ENCODE measurements at regions not wholly inside any gene's neighbourhood (a gene's known extent, or its start where the extent isn't known, plus 50 kb on each side); places are given as distances from the start of the nearest gene placed in this dataset.

DNA sequence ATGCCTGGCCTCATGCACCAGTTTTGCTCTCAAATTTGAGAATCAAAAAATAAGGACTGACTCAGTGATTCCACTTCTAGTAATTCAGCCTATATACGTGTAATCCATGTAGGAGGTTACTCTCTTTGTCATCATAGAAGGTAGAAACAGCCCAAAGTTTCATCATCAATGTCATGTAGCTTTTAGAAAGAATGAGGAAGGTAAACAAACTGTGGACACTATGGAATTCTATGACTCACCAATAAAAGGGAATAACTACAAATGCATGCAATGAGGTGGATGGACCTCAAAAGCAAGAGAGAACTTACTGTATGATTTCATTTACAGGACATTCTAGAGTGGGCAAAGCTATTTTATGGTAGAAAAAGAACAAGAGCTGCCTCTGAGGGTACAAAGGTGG is 93.2 kb upstream of the LRIG1 start:
- Histone ChIP-seq H3K9me3 (ENCODE audit: control insufficient read depth, low read length) (no peaks in the 10 kb centered on the region), H3K4me1 (ENCODE audit: control insufficient read depth, insufficient read depth, low read length) (peaks cover 3% of the 10 kb centered on the region), H3K4me3 (ENCODE audit: low read length) (no peak overlapping the region), H3K27me3 (replicated peaks; ENCODE audit: control insufficient read depth, insufficient read depth, low read length) (no peaks in the 10 kb centered on the region), H3K9ac (ENCODE audit: low read length) (no peak overlapping the region), H3K36me3 (ENCODE audit: control insufficient read depth, insufficient read depth, low read length, severe bottlenecking) (no peaks in the 10 kb centered on the region)
- DNase-seq (ENCODE audit: low read depth) = peak; percentile 89

DNA sequence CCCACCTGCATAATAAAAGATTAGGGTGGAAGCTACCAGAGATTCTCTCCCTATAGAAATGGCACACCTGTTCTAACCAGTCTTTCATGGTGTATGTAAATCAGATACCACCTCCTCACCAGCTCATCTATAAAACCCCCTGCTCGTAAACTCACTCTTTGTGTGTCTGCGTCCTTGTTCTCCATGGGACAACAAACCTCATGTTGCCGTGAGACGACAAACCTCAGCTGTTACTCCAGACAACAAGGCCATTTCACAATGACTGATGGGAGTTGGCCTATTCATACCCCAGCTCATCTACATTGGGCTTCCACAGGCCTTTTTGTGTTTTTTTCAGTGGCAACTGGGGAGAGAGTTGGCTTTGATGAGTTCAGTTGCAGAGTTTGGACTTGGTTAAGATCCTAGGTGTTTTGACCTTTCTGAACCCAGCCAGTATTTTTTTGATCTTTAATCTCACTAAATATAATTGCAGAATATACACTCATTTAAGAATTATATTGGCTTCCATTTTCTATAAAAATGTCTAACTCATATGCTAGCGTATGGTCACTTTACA is 96.6 kb upstream of the LRIG1 start:
- peaks cover 3% of the 10 kb centered on the region for H3K4me1 ChIP-seq (ENCODE audit: control insufficient read depth, insufficient read depth, low read length)
- no peak overlapping the region for H3K4me3 ChIP-seq (ENCODE audit: low read length)
- no peaks in the 10 kb centered on the region for H3K9me3 ChIP-seq (ENCODE audit: control insufficient read depth, low read length)
- no peaks in the 10 kb centered on the region for H3K27me3 ChIP-seq (replicated peaks; ENCODE audit: control insufficient read depth, insufficient read depth, low read length)
- H3K9ac ChIP-seq (ENCODE audit: low read length) = no peak overlapping the region
- DNase-seq (ENCODE audit: low read depth) = no peak
- no peaks in the 10 kb centered on the region for H3K36me3 ChIP-seq (ENCODE audit: control insufficient read depth, insufficient read depth, low read length, severe bottlenecking)

DNA sequence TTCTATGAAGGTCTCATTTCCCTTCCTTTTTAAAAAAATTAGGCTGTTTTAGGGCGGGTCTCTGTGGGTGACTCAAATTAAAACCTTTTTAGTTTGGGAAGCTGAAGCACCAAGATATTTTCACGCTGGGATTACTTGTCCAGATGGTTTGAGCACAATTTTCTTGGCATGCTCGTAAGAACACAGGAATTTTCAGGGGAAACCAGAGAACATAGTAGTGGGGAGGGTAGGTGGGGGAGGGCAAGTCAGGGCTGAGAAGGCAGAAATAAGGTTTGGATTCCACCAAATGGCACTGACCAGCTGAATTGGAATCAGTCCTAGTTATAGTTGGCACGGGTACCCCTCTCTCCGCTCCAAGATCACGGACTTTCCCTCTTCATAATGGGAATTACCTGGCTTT is 97.3 kb upstream of the LRIG1 start:
- no peak overlapping the region for H3K4me3 ChIP-seq (ENCODE audit: low read length)
- DNase-seq (ENCODE audit: low read depth) = peak; percentile 77

DNA sequence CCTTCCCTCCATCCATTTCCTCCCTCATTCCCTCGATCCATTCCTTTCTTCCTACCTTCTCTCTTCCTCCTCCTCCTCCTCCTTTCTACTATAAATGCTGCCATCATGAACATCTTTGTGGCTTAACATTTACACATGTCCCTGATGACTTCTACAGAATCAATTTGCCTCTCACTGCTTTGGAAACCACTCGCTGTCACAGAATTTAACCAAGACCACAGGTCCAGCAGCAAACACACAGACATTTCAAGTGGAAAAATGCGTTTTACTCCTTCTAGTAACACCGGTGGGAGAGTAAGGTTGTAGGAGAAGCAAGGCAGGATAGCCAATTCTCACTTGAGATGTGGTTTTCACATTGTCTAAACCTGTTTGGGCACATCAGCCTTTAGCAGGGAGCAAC is 101.4 kb upstream of the LRIG1 start:
- Histone ChIP-seq H3K9me3 (ENCODE audit: control insufficient read depth, low read length) (no peaks in the 10 kb centered on the region), H3K4me3 (ENCODE audit: low read length) (no peak overlapping the region), H3K27me3 (replicated peaks; ENCODE audit: control insufficient read depth, insufficient read depth, low read length) (no peaks in the 10 kb centered on the region), H3K36me3 (ENCODE audit: control insufficient read depth, insufficient read depth, low read length, severe bottlenecking) (no peaks in the 10 kb centered on the region), H3K4me1 (ENCODE audit: control insufficient read depth, insufficient read depth, low read length) (peaks cover 10% of the 10 kb centered on the region), H3K9ac (ENCODE audit: low read length) (no peak overlapping the region)
- DNase-seq (ENCODE audit: low read depth) = no peak

More for the DNA sequence above, 97.3 kb upstream of the LRIG1 start:
- no peaks in the 10 kb centered on the region for H3K9me3 ChIP-seq (ENCODE audit: control insufficient read depth, low read length)
- no peak overlapping the region for H3K9ac ChIP-seq (ENCODE audit: low read length)
- H3K27me3 ChIP-seq (replicated peaks; ENCODE audit: control insufficient read depth, insufficient read depth, low read length) = no peaks in the 10 kb centered on the region
- H3K36me3 ChIP-seq (ENCODE audit: control insufficient read depth, insufficient read depth, low read length, severe bottlenecking) = no peaks in the 10 kb centered on the region
- peaks cover 3% of the 10 kb centered on the region for H3K4me1 ChIP-seq (ENCODE audit: control insufficient read depth, insufficient read depth, low read length)

DNA sequence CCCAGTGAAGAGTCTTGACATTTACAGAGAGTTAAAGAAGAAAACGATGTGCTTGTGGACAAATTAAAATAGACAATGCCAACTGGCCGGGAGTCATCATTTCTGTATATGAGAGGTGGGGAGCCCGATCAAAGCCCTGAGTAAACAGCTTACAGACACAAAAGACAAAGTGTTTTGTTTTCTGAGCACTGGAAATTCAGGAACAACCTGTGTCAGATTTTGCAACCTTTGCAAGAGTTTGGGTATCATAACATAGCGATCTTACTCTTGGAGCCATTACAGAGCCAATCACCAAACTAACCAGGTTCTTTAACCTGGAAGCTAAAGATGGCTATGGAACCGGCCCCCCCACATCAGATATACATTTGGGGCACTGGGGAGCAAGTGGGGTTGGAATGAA is 101.9 kb upstream of the LRIG1 start:
- no peaks in the 10 kb centered on the region for H3K27me3 ChIP-seq (replicated peaks; ENCODE audit: control insufficient read depth, insufficient read depth, low read length)
- no peak overlapping the region for H3K9ac ChIP-seq (ENCODE audit: low read length)
- peaks cover 10% of the 10 kb centered on the region for H3K4me1 ChIP-seq (ENCODE audit: control insufficient read depth, insufficient read depth, low read length)
- H3K4me3 ChIP-seq (ENCODE audit: low read length) = no peak overlapping the region
- no peak for DNase-seq (ENCODE audit: low read depth)
- H3K9me3 ChIP-seq (ENCODE audit: control insufficient read depth, low read length) = no peaks in the 10 kb centered on the region
- H3K36me3 ChIP-seq (ENCODE audit: control insufficient read depth, insufficient read depth, low read length, severe bottlenecking) = no peaks in the 10 kb centered on the region

DNA sequence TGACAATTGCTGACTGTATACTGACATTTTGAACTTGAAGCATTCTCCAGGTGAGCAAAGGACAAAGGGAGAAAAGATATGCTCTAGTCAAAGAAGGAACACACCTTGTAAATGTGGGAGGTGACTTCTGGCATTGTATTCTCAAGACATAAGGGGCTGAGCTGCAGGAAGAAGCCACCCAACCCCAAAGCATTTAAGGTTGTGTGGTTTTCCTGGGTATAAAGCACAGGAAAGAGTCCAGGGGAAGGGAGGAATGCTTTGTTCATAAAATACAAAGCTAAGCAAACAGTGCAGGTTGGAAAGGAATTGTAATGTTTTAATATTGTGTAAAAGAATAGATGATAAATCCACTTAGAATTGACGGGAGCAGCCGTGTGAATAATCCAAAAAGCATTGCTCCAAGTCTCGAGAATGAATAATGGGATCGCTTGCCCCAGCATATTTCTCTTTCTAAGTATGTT is 102.4 kb upstream of the LRIG1 start:
- Histone ChIP-seq H3K9me3 (ENCODE audit: control insufficient read depth, low read length) (no peaks in the 10 kb centered on the region), H3K4me3 (ENCODE audit: low read length) (no peak overlapping the region), H3K36me3 (ENCODE audit: control insufficient read depth, insufficient read depth, low read length, severe bottlenecking) (no peaks in the 10 kb centered on the region), H3K9ac (ENCODE audit: low read length) (no peak overlapping the region), H3K27me3 (replicated peaks; ENCODE audit: control insufficient read depth, insufficient read depth, low read length) (no peaks in the 10 kb centered on the region), H3K4me1 (ENCODE audit: control insufficient read depth, insufficient read depth, low read length) (peaks cover 10% of the 10 kb centered on the region)
- no peak for DNase-seq (ENCODE audit: low read depth)

DNA sequence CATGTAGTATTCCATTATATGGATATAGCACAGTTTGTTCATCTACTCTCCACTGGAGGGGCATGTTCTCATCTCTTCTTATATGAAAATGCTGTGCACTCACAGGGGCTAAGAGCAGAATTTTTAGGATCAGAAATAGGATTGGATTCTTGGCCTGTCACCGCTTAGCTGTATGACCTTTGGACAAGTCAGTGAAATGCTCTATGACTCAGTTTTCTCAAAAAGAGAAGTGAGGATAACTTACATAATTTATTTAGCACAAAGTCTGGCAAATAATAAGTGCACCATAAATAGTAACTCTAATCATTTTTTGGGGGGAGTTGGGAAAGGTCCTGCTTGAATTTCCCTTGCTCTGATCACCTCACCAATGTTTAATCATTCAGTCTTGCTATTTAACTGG is 103.7 kb upstream of the LRIG1 start:
- H3K9ac ChIP-seq (ENCODE audit: low read length) = no peak overlapping the region
- no peaks in the 10 kb centered on the region for H3K36me3 ChIP-seq (ENCODE audit: control insufficient read depth, insufficient read depth, low read length, severe bottlenecking)

DNA sequence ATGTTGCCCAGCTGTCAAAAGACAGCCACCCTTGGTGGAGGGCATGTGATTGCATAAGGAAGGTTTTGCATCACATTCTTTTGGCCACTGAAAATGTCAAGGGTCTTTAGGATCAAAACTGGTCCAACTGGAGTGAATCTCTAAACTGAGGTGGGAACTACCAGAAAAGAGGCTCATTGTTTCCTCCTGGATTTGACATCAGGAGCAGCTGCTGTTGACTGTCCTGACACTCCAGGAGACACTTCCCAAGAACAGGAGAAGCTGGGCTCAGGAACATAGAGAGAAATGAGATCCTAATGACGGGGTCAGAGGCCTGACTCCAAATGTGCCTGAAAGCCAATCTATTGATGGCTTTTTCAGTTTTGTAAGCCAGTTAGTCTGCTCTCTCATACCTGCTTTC is 105.3 kb upstream of the LRIG1 start:
- H3K36me3 ChIP-seq (ENCODE audit: control insufficient read depth, insufficient read depth, low read length, severe bottlenecking) = no peaks in the 10 kb centered on the region
- no peaks in the 10 kb centered on the region for H3K9me3 ChIP-seq (ENCODE audit: control insufficient read depth, low read length)
- no peak overlapping the region for H3K9ac ChIP-seq (ENCODE audit: low read length)
- peaks cover 10% of the 10 kb centered on the region for H3K4me1 ChIP-seq (ENCODE audit: control insufficient read depth, insufficient read depth, low read length)
- H3K27me3 ChIP-seq (replicated peaks; ENCODE audit: control insufficient read depth, insufficient read depth, low read length) = no peaks in the 10 kb centered on the region
- DNase-seq (ENCODE audit: low read depth) = no peak
- H3K4me3 ChIP-seq (ENCODE audit: low read length) = no peak overlapping the region

More for the DNA sequence above, 103.7 kb upstream of the LRIG1 start:
- H3K27me3 ChIP-seq (replicated peaks; ENCODE audit: control insufficient read depth, insufficient read depth, low read length) = no peaks in the 10 kb centered on the region
- DNase-seq (ENCODE audit: low read depth) = no peak
- H3K9me3 ChIP-seq (ENCODE audit: control insufficient read depth, low read length) = no peaks in the 10 kb centered on the region
- no peak overlapping the region for H3K4me3 ChIP-seq (ENCODE audit: low read length)
- peaks cover 10% of the 10 kb centered on the region for H3K4me1 ChIP-seq (ENCODE audit: control insufficient read depth, insufficient read depth, low read length)

DNA sequence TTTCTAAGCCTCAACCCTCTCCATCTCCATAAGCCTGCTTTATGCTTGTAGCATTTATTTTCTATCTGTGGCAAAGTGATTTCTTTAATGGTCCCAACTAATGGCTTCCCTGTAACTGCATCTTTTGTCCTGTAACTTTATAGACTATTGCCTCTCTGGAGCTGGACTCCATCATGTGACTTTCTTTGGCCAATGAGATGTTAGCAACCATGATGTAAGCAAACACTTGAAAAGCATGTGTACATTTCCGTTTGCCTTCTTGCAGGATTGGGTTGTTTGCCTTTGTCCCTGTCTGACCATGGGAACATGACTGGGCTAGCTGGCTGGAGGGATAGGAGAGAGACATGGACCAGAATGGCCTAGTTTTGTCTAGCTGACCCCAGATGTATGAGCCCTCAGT is 106.0 kb upstream of the LRIG1 start:
- Histone ChIP-seq H3K9me3 (ENCODE audit: control insufficient read depth, low read length) (no peaks in the 10 kb centered on the region), H3K36me3 (ENCODE audit: control insufficient read depth, insufficient read depth, low read length, severe bottlenecking) (no peaks in the 10 kb centered on the region), H3K4me3 (ENCODE audit: low read length) (no peak overlapping the region), H3K27me3 (replicated peaks; ENCODE audit: control insufficient read depth, insufficient read depth, low read length) (no peaks in the 10 kb centered on the region), H3K9ac (ENCODE audit: low read length) (no peak overlapping the region), H3K4me1 (ENCODE audit: control insufficient read depth, insufficient read depth, low read length) (peaks cover 10% of the 10 kb centered on the region)
- DNase-seq (ENCODE audit: low read depth) = no peak

DNA sequence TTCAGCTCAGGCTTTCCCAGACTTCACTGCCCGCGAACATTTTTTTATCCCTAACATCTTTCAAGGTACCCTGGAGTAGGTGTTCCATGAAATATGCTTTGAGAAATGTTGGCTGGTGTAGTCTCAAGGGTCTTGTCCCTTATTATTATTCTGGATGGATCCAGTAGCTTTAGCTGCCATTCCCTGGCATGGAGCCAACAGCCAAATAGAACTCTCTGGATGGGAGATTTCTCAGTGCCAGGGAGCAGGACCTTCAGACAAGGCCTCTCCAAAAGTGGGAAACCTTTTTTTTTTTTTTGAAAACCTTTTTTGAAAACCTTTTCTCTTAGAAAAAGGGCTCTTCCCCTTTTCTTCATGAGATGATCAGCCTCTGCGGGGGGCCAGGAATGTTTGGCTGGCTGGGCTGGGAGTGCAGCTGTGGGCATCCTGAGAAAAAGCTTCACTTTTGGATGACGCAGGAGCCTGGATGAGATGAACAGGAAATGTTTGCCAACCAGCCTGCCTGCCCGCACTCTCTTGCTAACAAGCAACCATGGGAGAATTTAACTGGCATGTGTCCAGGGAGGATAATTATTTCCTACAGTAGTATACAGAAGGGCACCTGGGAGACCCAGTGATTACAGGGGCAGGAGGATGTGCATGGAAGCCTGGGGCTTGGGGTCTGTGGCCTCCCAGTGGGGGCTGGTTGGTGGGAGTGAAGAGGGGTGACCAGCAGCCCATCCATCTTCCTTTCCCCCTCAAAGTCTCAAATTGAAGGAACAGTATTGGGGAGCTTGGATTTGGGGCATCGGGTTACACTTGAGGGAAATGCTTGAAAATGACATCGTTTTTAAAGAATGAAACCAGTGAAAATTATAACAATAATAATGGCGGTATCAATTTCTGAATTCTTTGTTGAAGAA is 109.1 kb upstream of the LRIG1 start:
- H3K36me3 ChIP-seq (ENCODE audit: control insufficient read depth, insufficient read depth, low read length, severe bottlenecking) = no peaks in the 10 kb centered on the region
- no peaks in the 10 kb centered on the region for H3K9me3 ChIP-seq (ENCODE audit: control insufficient read depth, low read length)
- peaks cover 1% of the 10 kb centered on the region for H3K4me1 ChIP-seq (ENCODE audit: control insufficient read depth, insufficient read depth, low read length)
- peak; percentile 15 for DNase-seq (ENCODE audit: low read depth)
- H3K4me3 ChIP-seq (ENCODE audit: low read length) = no peak overlapping the region
- peaks cover 3% of the 10 kb centered on the region for H3K27me3 ChIP-seq (replicated peaks; ENCODE audit: control insufficient read depth, insufficient read depth, low read length)
- H3K9ac ChIP-seq (ENCODE audit: low read length) = no peak overlapping the region

DNA sequence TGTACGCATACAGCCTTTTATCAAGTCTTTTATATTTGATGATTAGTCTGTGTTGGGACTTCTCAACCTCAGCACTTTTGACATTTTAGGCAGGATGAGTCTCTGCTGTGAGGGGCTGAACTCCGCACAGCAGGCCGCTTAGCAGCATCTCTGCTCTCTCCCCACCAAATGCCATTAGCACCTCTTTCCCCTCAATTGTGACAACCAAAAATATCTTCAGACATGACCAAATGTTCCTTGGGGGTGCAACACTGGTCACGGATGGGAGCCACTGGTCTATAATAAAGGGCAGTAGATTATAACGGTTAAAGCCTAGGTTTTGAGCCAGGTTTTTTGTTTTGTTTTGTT is 109.7 kb upstream of the LRIG1 start:
- Histone ChIP-seq H3K4me1 (ENCODE audit: control insufficient read depth, insufficient read depth, low read length) (no peaks in the 10 kb centered on the region), H3K9ac (ENCODE audit: low read length) (no peak overlapping the region), H3K27me3 (replicated peaks; ENCODE audit: control insufficient read depth, insufficient read depth, low read length) (peaks cover 3% of the 10 kb centered on the region), H3K36me3 (ENCODE audit: control insufficient read depth, insufficient read depth, low read length, severe bottlenecking) (no peaks in the 10 kb centered on the region), H3K4me3 (ENCODE audit: low read length) (no peak overlapping the region), H3K9me3 (ENCODE audit: control insufficient read depth, low read length) (no peaks in the 10 kb centered on the region)
- DNase-seq (ENCODE audit: low read depth) = no peak
